HepG2 (cell line): ENCODE measurements at regions not wholly inside any gene's neighbourhood (a gene's known extent, or its start where the extent isn't known, plus 50 kb on each side); places are given as distances from the start of the nearest gene placed in this dataset.

Experiments used
- ATAC-seq: fragments of 200-7000 bp; cut with Tn5 transposase; 3 replicates; pipeline ENCODE4 v1.9.1; 2020; ENCODE audit warnings: mild to moderate bottlenecking, moderate library complexity
- BruUV-seq: library from RNA; stranded (reverse); fragments of 400-500 nt; replicated peaks from 2 replicates; lab custom pipeline; 2021; lab: Mats Ljungman, UMichigan
- CTCF ChIA-PET: fragments of 300-600 bp; formaldehyde crosslinking; extraction: SDS; loops from one replicate; lab custom pipeline; 2021; ENCODE audit warnings: low total read pairs, inconsistent platforms, low intra/inter-chr PET ratio; lab: Yijun Ruan, JAX
- POLR2A ChIA-PET: fragments of 350-600 bp; sonication (Branson Sonifier 250); formaldehyde crosslinking; loops from one replicate; lab custom pipeline; 2020; ENCODE audit warnings: antibody characterized with exemption, inconsistent platforms; lab: Yijun Ruan, JAX
- DNase-seq: peaks from one replicate; pipeline ENCODE4 v3.0.0-alpha.2; 2015; ENCODE audit warnings: low spot score
- FAIRE-seq: peaks from 3 replicates; lab custom pipeline; 2011; peaks lifted over from hg19 to GRCh38; lab: Jason Lieb, UNC
- H2AFZ ChIP-seq: one replicate; pipeline ENCODE4 v1.6.1; 2011; ENCODE audit warnings: low read length, inconsistent platforms
- H3K27ac ChIP-seq: fragments of 300-600 bp; 3 replicates; pipeline ENCODE4 v1.8.0; 2011; ENCODE audit warnings: mixed run types, mild to moderate bottlenecking, mixed read lengths, low read length, inconsistent platforms; ENCODE audit not compliant: insufficient read depth; ENCODE audit errors: extremely low read length
- H3K27me3 ChIP-seq, 2 experiments: fragments of 200-600 bp in 1 of 2; 2 replicates in 1 of 2; 3 replicates in 1 of 2; pipeline versions ENCODE4 v1.6.0 to v1.8.0; 2011; ENCODE audit warnings: low read length in 2 of 2, mild to moderate bottlenecking in 2 of 2, moderate library complexity in 2 of 2, inconsistent platforms in 1 of 2; ENCODE audit not compliant: insufficient read depth in 2 of 2, control insufficient read depth in 1 of 2
- H3K36me3 ChIP-seq, 2 experiments: fragments of 200-600 bp in 1 of 2; replicated peaks in 1 of 2; 2 replicates in 1 of 2; 3 replicates in 1 of 2; pipeline versions ENCODE4 v1.5.1 to v1.8.0; 2011; ENCODE audit warnings: low read length in 2 of 2, inconsistent platforms in 1 of 2; ENCODE audit not compliant: insufficient read depth in 2 of 2, control insufficient read depth in 1 of 2
- H3K4me1 ChIP-seq: 2 replicates; pipeline ENCODE4 v1.5.1; 2012; ENCODE audit warnings: low read length, inconsistent platforms; ENCODE audit not compliant: insufficient read depth
- H3K4me2 ChIP-seq: 2 replicates; pipeline ENCODE4 v1.6.0; 2011; ENCODE audit warnings: low read depth, low read length, inconsistent platforms
- H3K4me3 ChIP-seq, 3 experiments: fragments of 200-600 bp in 1 of 3; sonication (generic), shearing (Covaris generic) in 1 of 3; replicated peaks in 1 of 3; 2 replicates each; pipeline ENCODE4 v1.5.1; 2011 to 2016; ENCODE audit warnings: low read length in 3 of 3, inconsistent platforms in 2 of 3, low read depth in 2 of 3, mild to moderate bottlenecking in 2 of 3, control low read depth in 1 of 3, mixed read lengths in 1 of 3; ENCODE audit not compliant: insufficient read depth in 1 of 3
- H3K79me2 ChIP-seq: one replicate; pipeline ENCODE4 v1.6.1; 2011; ENCODE audit warnings: low read length, inconsistent platforms; ENCODE audit not compliant: insufficient read depth
- H3K9ac ChIP-seq: 2 replicates; pipeline ENCODE4 v1.6.0; 2011; ENCODE audit warnings: mild to moderate bottlenecking, low read depth, low read length, inconsistent platforms; ENCODE audit not compliant: insufficient read depth
- H3K9me3 ChIP-seq: 2 replicates; pipeline ENCODE4 v1.5.1; 2012; ENCODE audit warnings: mild to moderate bottlenecking, low read length
- H4K20me1 ChIP-seq: 2 replicates; pipeline ENCODE4 v1.6.0; 2011; ENCODE audit warnings: inconsistent platforms, mild to moderate bottlenecking, low read length, moderate library complexity; ENCODE audit not compliant: insufficient read depth
- CHD2 ChIP-seq: IDR thresholded peaks from 2 replicates; pipeline ENCODE4 v1.6.1; 2011; ENCODE audit warnings: low read depth, low read length, improper control_type of control experiment
- ERF ChIP-seq: IDR thresholded peaks from 2 replicates; pipeline ENCODE4 v1.6.1; 2018; ENCODE audit warnings: missing biosample characterization, missing genetic modification reagents
- HDAC6 ChIP-seq: fragments of 200-600 bp; sonication (generic); IDR thresholded peaks from 2 replicates; pipeline ENCODE4 v1.7.0; 2017; ENCODE audit warnings: mild to moderate bottlenecking, antibody characterized with exemption, low read length, low read depth
- SMC3 ChIP-seq: IDR thresholded peaks from 2 replicates; pipeline ENCODE4 v1.6.1; 2011; ENCODE audit warnings: low read length, improper control_type of control experiment
- TAF15 ChIP-seq: fragments of 200-400 bp; formaldehyde crosslinking; IDR thresholded peaks from one replicate; pipeline ENCODE4 v1.6.1; 2018; ENCODE audit warnings: mild to moderate bottlenecking, low read depth, low read length; ENCODE audit not compliant: poor library complexity, severe bottlenecking
- ZNF317 ChIP-seq: sonication (generic); formaldehyde crosslinking; IDR thresholded peaks from 2 replicates; pipeline ENCODE4 v1.5.0; 2020; ENCODE audit warnings: mild to moderate bottlenecking, missing genetic modification reagents
- ZNF629 ChIP-seq: sonication (generic); formaldehyde crosslinking; conservative IDR thresholded peaks from 2 replicates; pipeline ENCODE4 v1.5.0; 2020; ENCODE audit warnings: missing genetic modification reagents
- WGBS: methylation state at CpG from one replicate; pipeline ENCODE4 v1.1.6; 2017; ENCODE audit warnings: low lambda C conversion rate; 5-methylcytosine and 5-hydroxymethylcytosine counted together
- in situ Hi-C: cut with HindIII; loops from 2 replicates; pipeline ENCODE4 v1.10.0; 2017; ENCODE audit warnings: low pct_unique_long_range_greater_than_20kb; ENCODE audit not compliant: extremely low pct_ligation_motif_present
- intact Hi-C: fragments of 100-400 bp; cut with micrococcal nuclease; formaldehyde crosslinking; loops from one replicate; pipeline ENCODE4 v1.10.0; 2022; ENCODE audit not compliant: unreplicated experiment
- TF ChIP-seq, protein P1 (sequence below): IDR thresholded peaks from 2 replicates; pipeline ENCODE4 v1.6.1; 2016
- TF ChIP-seq, protein P2 (sequence below): sonication (generic); formaldehyde crosslinking; IDR thresholded peaks from 2 replicates; pipeline ENCODE4 v1.5.1; 2020; ENCODE audit warnings: mild to moderate bottlenecking, missing genetic modification reagents, borderline replicate concordance
- TF ChIP-seq, protein P3 (sequence below): sonication (generic); formaldehyde crosslinking; IDR thresholded peaks from 2 replicates; pipeline ENCODE4 v1.8.0; 2023; ENCODE audit warnings: mild to moderate bottlenecking, missing genetic modification reagents
- TF ChIP-seq, protein P4 (sequence below): sonication (generic); formaldehyde crosslinking; IDR thresholded peaks from 2 replicates; pipeline ENCODE4 v1.4.0; 2020; ENCODE audit warnings: missing genetic modification reagents, borderline replicate concordance

DNA sequence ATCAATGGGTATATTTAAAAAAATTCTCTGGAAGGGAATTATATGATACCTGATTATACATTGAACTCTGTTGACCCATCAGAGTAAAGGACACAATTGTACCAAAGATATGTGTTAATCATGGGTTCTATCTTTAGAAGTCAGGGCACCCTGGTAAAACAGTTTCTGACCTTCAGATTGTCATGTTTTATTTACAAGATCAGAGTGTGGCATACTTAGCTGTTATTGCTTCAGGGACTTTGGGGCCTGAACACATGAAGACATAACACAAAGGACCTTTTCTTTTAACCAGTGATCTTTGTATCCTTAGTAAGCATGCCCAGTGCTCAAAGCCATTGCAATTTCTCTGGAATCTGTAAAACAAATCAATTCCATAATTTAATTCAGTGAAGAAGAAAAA lies 204.8 kb upstream of the RPS6KA3 start (continued):
- TF ChIP-seq ERF (CRISPR knock-in tag), result 0 out of 2 replicates have a peak, but pooled peaks have one; percentile 45
- TF ChIP-seq, protein P1, sequence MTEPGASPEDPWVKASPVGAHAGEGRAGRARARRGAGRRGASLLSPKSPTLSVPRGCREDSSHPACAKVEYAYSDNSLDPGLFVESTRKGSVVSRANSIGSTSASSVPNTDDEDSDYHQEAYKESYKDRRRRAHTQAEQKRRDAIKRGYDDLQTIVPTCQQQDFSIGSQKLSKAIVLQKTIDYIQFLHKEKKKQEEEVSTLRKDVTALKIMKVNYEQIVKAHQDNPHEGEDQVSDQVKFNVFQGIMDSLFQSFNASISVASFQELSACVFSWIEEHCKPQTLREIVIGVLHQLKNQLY (CRISPR knock-in tag), result peak; percentile 25; the same call in 1 of the 2 replicates
- peak; percentile 38; the same call in 1 of the 2 replicates for TF ChIP-seq ZNF629 (CRISPR knock-in tag)
- TF ChIP-seq ZNF317 (CRISPR knock-in tag), result no peak
- TF ChIP-seq, protein P2, sequence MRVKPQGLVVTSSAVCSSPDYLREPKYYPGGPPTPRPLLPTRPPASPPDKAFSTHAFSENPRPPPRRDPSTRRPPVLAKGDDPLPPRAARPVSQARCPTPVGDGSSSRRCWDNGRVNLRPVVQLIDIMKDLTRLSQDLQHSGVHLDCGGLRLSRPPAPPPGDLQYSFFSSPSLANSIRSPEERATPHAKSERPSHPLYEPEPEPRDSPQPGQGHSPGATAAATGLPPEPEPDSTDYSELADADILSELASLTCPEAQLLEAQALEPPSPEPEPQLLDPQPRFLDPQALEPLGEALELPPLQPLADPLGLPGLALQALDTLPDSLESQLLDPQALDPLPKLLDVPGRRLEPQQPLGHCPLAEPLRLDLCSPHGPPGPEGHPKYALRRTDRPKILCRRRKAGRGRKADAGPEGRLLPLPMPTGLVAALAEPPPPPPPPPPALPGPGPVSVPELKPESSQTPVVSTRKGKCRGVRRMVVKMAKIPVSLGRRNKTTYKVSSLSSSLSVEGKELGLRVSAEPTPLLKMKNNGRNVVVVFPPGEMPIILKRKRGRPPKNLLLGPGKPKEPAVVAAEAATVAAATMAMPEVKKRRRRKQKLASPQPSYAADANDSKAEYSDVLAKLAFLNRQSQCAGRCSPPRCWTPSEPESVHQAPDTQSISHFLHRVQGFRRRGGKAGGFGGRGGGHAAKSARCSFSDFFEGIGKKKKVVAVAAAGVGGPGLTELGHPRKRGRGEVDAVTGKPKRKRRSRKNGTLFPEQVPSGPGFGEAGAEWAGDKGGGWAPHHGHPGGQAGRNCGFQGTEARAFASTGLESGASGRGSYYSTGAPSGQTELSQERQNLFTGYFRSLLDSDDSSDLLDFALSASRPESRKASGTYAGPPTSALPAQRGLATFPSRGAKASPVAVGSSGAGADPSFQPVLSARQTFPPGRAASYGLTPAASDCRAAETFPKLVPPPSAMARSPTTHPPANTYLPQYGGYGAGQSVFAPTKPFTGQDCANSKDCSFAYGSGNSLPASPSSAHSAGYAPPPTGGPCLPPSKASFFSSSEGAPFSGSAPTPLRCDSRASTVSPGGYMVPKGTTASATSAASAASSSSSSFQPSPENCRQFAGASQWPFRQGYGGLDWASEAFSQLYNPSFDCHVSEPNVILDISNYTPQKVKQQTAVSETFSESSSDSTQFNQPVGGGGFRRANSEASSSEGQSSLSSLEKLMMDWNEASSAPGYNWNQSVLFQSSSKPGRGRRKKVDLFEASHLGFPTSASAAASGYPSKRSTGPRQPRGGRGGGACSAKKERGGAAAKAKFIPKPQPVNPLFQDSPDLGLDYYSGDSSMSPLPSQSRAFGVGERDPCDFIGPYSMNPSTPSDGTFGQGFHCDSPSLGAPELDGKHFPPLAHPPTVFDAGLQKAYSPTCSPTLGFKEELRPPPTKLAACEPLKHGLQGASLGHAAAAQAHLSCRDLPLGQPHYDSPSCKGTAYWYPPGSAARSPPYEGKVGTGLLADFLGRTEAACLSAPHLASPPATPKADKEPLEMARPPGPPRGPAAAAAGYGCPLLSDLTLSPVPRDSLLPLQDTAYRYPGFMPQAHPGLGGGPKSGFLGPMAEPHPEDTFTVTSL (CRISPR knock-in tag), result peak; percentile 81; the same call in 1 of the 2 replicates
- TF ChIP-seq, all 625 proteins: peak for 91

DNA sequence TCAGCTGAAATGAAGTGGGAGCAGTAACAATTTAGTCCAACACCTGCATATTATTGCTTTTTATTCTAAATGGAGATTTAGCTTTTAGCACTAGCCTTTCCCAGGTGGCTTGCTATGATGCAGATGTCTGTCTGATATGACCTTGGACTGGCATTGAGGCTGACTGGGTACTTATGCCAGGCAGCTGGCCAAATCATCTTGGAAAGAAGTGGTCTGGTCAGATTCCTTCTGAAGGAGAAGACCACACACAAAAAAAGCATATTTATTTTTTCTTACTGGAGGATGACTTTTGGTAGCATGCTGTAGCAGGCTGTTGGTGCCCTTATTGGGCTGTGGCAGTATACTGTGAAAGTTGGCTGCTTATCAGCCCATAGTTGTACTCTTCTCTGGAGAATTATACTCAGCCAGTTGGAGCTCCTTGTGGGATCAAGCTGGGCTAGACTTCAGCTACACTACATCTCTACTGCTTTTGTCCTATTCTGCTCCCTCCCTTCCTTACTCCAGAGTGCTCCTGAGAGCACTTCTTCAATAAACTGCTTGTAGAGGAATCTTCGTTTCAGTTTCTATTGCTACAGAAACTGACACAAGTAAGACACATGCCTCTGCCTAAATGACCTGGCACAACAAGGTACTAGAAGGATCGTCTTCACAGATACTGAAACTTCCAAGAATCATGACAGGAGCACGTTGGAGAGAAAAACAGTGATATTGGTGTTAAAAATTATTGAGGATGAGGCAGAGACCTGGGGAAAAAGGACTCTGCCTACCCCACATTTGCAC lies 196.8 kb upstream of the RPS6KA3 start:
- Histone ChIP-seq H3K4me2 (no peak overlapping the region), H2AFZ (no peak overlapping the region), H4K20me1 (no peaks in the 10 kb centered on the region), H3K4me1 (peaks cover 14% of the 10 kb centered on the region), H3K4me3 (no peak overlapping the region), H3K9me3 (peaks cover 12% of the 10 kb centered on the region), H3K9ac (no peak overlapping the region), H3K36me3 (no peaks in the 10 kb centered on the region), H3K27ac (no peak overlapping the region), H3K79me2 (no peaks in the 10 kb centered on the region), H3K27me3 (no peaks in the 10 kb centered on the region)
- FAIRE-seq (no peak), ATAC-seq (no peak), DNase-seq (no peak)
- ChIA-PET CTCF (no interaction called here), POLR2A (no interaction called here)
- in situ Hi-C loops (no loop called here), intact Hi-C loops (no loop called here)
- WGBS, result 96% methylated on average over 3 of the region's 3 CpGs
- no TSS peak for BruUV-seq
- TF ChIP-seq HDAC6 (no peak), SMC3 (no peak), CHD2 (no peak), TAF15 (no peak)
- TF ChIP-seq, protein P3, sequence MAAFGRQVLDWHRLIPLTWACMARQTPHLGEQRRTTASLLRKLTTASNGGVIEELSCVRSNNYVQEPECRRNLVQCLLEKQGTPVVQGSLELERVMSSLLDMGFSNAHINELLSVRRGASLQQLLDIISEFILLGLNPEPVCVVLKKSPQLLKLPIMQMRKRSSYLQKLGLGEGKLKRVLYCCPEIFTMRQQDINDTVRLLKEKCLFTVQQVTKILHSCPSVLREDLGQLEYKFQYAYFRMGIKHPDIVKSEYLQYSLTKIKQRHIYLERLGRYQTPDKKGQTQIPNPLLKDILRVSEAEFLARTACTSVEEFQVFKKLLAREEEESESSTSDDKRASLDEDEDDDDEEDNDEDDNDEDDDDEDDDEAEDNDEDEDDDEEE (CRISPR knock-in tag), result no peak
- TF ChIP-seq, protein P4, sequence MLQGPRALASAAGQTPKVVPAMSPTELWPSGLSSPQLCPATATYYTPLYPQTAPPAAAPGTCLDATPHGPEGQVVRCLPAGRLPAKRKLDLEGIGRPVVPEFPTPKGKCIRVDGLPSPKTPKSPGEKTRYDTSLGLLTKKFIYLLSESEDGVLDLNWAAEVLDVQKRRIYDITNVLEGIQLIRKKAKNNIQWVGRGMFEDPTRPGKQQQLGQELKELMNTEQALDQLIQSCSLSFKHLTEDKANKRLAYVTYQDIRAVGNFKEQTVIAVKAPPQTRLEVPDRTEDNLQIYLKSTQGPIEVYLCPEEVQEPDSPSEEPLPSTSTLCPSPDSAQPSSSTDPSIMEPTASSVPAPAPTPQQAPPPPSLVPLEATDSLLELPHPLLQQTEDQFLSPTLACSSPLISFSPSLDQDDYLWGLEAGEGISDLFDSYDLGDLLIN (CRISPR knock-in tag), result no peak
